Endothelial cell of umbilical vein (primary cell): ENCODE measurements at regions not wholly inside any gene's neighbourhood (a gene's known extent, or its start where the extent isn't known, plus 50 kb on each side); places are given as distances from the start of the nearest gene placed in this dataset.

Experiments used
- BruUV-seq: library from RNA; stranded (reverse); fragments of 400-500 nt; replicated peaks from 2 replicates; lab custom pipeline; 2021; lab: Mats Ljungman, UMichigan
- CTCF ChIA-PET: fragments of 300-600, 350-600 bp; sonication (Branson Sonifier 250); formaldehyde crosslinking; loops from one replicate; lab custom pipeline; 2021; ENCODE audit warnings: antibody characterized with exemption, inconsistent platforms; lab: Charles Lee
- POLR2A ChIA-PET: fragments of 300-600, 350-600 bp; sonication (Branson Sonifier 250); formaldehyde crosslinking; loops from one replicate; lab custom pipeline; 2021; ENCODE audit warnings: antibody characterized with exemption, inconsistent platforms; lab: Charles Lee
- DNase-seq: peaks from one replicate; pipeline ENCODE4 v3.0.0-alpha.2; 2011; ENCODE audit warnings: low read depth, low spot score
- FAIRE-seq: peaks from 2 replicates; lab custom pipeline; 2011; peaks lifted over from hg19 to GRCh38; lab: Jason Lieb, UNC
- H2AFZ ChIP-seq: 2 replicates; pipeline ENCODE4 v1.6.0; 2012; ENCODE audit warnings: low read depth, low read length, control low read depth, inconsistent platforms
- H3K27ac ChIP-seq: 2 replicates; pipeline ENCODE4 v1.5.1; 2011; ENCODE audit warnings: low read depth, mild to moderate bottlenecking, control low read depth, low read length, moderate library complexity; ENCODE audit not compliant: insufficient read depth
- H3K27me3 ChIP-seq, 2 experiments: 2 replicates each; pipeline versions ENCODE4 v1.6.0 to v1.6.1; 2011; ENCODE audit warnings: low read length in 2 of 2, mixed read lengths in 1 of 2; ENCODE audit not compliant: control insufficient read depth in 2 of 2, insufficient read depth in 2 of 2
- H3K36me3 ChIP-seq, 2 experiments: 2 replicates in 1 of 2; 3 replicates in 1 of 2; pipeline ENCODE4 v1.5.1; 2011; ENCODE audit warnings: low read length in 2 of 2, mild to moderate bottlenecking in 1 of 2, moderate library complexity in 1 of 2; ENCODE audit not compliant: control insufficient read depth in 2 of 2, insufficient read depth in 2 of 2; ENCODE audit errors: extremely low read depth in 1 of 2
- H3K4me1 ChIP-seq: 3 replicates; pipeline ENCODE4 v1.5.1; 2011; ENCODE audit warnings: mild to moderate bottlenecking, low read length; ENCODE audit not compliant: control insufficient read depth, insufficient read depth; ENCODE audit errors: extremely low read depth
- H3K4me2 ChIP-seq: 2 replicates; pipeline ENCODE4 v1.6.1; 2011; ENCODE audit warnings: low read length, control low read depth, mixed read lengths; ENCODE audit not compliant: insufficient read depth
- H3K4me3 ChIP-seq, 3 experiments: fragments of 200-600 bp in 1 of 3; sonication (generic), shearing (Covaris generic) in 1 of 3; replicated peaks in 1 of 3; 2 replicates each; pipeline ENCODE4 v1.5.1; 2011 to 2016; ENCODE audit warnings: control low read depth in 3 of 3, low read length in 3 of 3, mild to moderate bottlenecking in 2 of 3, inconsistent platforms in 1 of 3, low read depth in 1 of 3, moderate library complexity in 1 of 3; ENCODE audit not compliant: insufficient read depth in 1 of 3
- H3K79me2 ChIP-seq: 2 replicates; pipeline ENCODE4 v1.6.0; 2012; ENCODE audit warnings: low read length, inconsistent platforms; ENCODE audit not compliant: control insufficient read depth, insufficient read depth
- H3K9ac ChIP-seq: replicated peaks from 2 replicates; pipeline ENCODE3; 2011; ENCODE audit warnings: low read length, control low read depth; ENCODE audit not compliant: insufficient read depth; ENCODE audit errors: extremely low read depth
- H3K9me1 ChIP-seq: replicated peaks from 3 replicates; pipeline ENCODE4 v1.6.0; 2011; ENCODE audit warnings: mild to moderate bottlenecking, low read length; ENCODE audit not compliant: control insufficient read depth, insufficient read depth; ENCODE audit errors: extremely low read depth
- H3K9me3 ChIP-seq: replicated peaks from 2 replicates; pipeline ENCODE4 v1.5.1; 2012; ENCODE audit warnings: low read length, inconsistent platforms; ENCODE audit not compliant: control insufficient read depth, insufficient read depth
- H4K20me1 ChIP-seq: replicated peaks from 2 replicates; pipeline ENCODE3; 2011; ENCODE audit warnings: mild to moderate bottlenecking, low read length; ENCODE audit not compliant: control insufficient read depth, insufficient read depth; ENCODE audit errors: extremely low read depth
- FOS ChIP-seq: IDR thresholded peaks from 2 replicates; pipeline ENCODE4 v1.6.1; 2011; ENCODE audit warnings: mild to moderate bottlenecking, low read length, moderate library complexity, borderline replicate concordance; ENCODE audit not compliant: insufficient read depth
- JUN ChIP-seq: IDR thresholded peaks from 2 replicates; pipeline ENCODE4 v1.6.1; 2011; ENCODE audit warnings: borderline replicate concordance, low read depth; ENCODE audit not compliant: insufficient read length, insufficient read depth
- MYC ChIP-seq: IDR thresholded peaks from one replicate; pipeline ENCODE4 v1.6.1; 2011; ENCODE audit warnings: mild to moderate bottlenecking, low read depth, low read length
- dilution Hi-C: fragments of 300-500 bp; cut with MboI; formaldehyde crosslinking; loops from one replicate; pipeline ENCODE4 v1.15.0; 2019; ENCODE audit warnings: low sequenced_read_pairs; ENCODE audit not compliant: extremely low pct_ligation_motif_present
- intact Hi-C: fragments of 100-400 bp; cut with micrococcal nuclease; formaldehyde crosslinking; loops from one replicate; pipeline ENCODE4 v1.10.0; 2022
- TF ChIP-seq, protein P1 (sequence below): IDR thresholded peaks from 2 replicates; pipeline ENCODE4 v1.6.1; 2011; ENCODE audit not compliant: insufficient read depth, insufficient read length

DNA sequence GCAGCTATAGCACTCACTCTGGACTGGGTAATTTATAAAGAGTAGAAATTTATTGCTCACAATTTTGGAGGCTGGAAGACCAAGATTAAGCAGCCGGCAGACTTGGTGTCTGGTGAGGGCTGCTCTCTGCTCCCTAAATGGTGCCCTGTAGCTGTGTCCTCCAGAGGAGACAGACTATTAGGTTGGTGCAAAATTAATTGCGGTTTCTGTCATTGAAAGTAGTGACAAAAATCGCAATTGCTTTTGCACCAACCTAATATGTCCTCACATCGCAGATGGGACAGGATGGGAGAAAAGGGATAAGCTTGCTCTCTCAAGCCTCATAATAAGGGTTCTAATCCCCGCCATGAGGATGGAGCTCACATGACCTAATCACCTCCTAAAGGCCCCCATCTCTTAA, 258.1 kb upstream of the VCX3A start:
- dilution Hi-C loops, result no loop called here
- H3K9me3 ChIP-seq, result no peaks in the 10 kb centered on the region
- H3K27ac ChIP-seq, result no peak overlapping the region
- no peaks in the 10 kb centered on the region for H3K27me3 ChIP-seq
- no peaks in the 10 kb centered on the region for H3K9me1 ChIP-seq
- TF ChIP-seq JUN, result no peak
- no peak for TF ChIP-seq MYC
- no peak for TF ChIP-seq FOS
- no peaks in the 10 kb centered on the region for H4K20me1 ChIP-seq
- DNase-seq (no peak), FAIRE-seq (no peak)
- ChIA-PET POLR2A (no interaction called here), CTCF (no interaction called here)
- H3K79me2 ChIP-seq, result no peaks in the 10 kb centered on the region
- no peaks in the 10 kb centered on the region for H3K4me1 ChIP-seq
- H2AFZ ChIP-seq, result no peak overlapping the region
- no peak overlapping the region for H3K4me3 ChIP-seq
- intact Hi-C loops, result no loop called here
- H3K36me3 ChIP-seq, result no peaks in the 10 kb centered on the region
- no TSS peak for BruUV-seq
- no peak overlapping the region for H3K4me2 ChIP-seq
- no peak overlapping the region for H3K9ac ChIP-seq

DNA sequence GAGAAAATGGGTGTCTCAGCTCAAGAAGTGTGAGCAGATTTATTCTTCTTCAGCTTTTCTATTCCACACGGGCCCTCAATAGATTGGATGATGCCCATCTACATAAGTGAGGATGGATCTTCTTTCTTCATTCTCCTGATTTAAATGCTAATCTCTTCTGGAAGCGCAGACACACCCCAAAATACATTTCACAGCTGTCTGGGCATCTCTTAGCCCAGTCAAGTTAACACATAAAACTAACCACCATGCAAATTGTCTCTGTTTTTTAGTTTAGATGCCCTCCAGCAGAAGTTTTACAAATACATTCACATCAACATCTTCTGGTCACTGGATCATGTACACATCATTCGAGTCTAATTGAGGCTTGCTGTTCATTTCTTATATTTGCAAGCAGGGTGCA, 249.0 kb upstream of the VCX3A start:
- Histone ChIP-seq H3K4me3 (no peak overlapping the region), H2AFZ (no peak overlapping the region), H3K27ac (no peak overlapping the region), H3K9me1 (no peaks in the 10 kb centered on the region), H4K20me1 (no peaks in the 10 kb centered on the region), H3K36me3 (no peaks in the 10 kb centered on the region), H3K27me3 (no peaks in the 10 kb centered on the region), H3K9ac (no peak overlapping the region), H3K9me3 (no peaks in the 10 kb centered on the region), H3K4me1 (no peaks in the 10 kb centered on the region), H3K79me2 (no peaks in the 10 kb centered on the region), H3K4me2 (no peak overlapping the region)
- dilution Hi-C loops (no loop called here), intact Hi-C loops (no loop called here)
- ChIA-PET POLR2A (no interaction called here), CTCF (no interaction called here)
- TF ChIP-seq, protein P1, sequence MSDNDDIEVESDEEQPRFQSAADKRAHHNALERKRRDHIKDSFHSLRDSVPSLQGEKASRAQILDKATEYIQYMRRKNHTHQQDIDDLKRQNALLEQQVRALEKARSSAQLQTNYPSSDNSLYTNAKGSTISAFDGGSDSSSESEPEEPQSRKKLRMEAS, result no peak
- DNase-seq, result no peak
- no peak for FAIRE-seq
- no TSS peak for BruUV-seq
